ENCODE measurements at regions not wholly inside any gene's neighbourhood (a gene's known extent, or its start where the extent isn't known, plus 50 kb on each side); places are given as distances from the start of the nearest gene placed in this dataset.

DNA sequence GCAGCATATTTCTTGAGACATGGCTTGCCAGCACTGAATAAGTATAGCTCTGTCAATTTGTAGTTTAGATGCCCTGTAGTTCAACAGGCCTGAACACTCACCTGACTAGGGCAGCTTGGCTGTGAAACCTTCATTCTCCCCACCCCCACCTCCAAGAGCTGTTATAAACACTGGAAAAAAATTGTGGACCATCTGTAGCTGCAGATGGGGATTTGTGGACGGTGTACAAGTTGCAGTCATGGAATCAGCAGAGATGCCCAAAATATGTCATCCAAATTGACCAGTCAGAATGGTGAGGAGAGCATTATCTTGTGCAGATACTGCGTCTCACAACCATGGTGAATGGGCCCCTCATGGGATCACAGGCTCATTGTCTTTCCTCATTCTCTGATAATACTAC is 76.2 kb upstream of the PAQR3 start:
- no TSS peak for BruUV-seq (replicated peaks)
- ATAC-seq (no peak), DNase-seq (ENCODE audit: low read depth, low spot score) (no peak)
- Histone ChIP-seq H3K4me1 (ENCODE audit: control insufficient read depth, insufficient read depth, low read length) (no peaks in the 10 kb centered on the region), H3K36me3 (ENCODE audit: control insufficient read depth, insufficient read depth, low read length) (no peaks in the 10 kb centered on the region), H3K9me3 (ENCODE audit: control insufficient read depth, insufficient read depth, low read depth, low read length) (no peaks in the 10 kb centered on the region), H3K4me3 (ENCODE audit: low read depth in 2 of 2, low read length in 2 of 2) (no peak overlapping the region), H3K27me3 (ENCODE audit: control insufficient read depth, insufficient read depth, low read length) (no peaks in the 10 kb centered on the region), H3K27ac (ENCODE audit: low read length) (no peak overlapping the region)
- no peak for TF ChIP-seq SIN3A (IDR thresholded peaks at IDR 0.05; ENCODE audit: borderline replicate concordance, insufficient read depth, low read depth, low read length)
- TF ChIP-seq, protein P1, sequence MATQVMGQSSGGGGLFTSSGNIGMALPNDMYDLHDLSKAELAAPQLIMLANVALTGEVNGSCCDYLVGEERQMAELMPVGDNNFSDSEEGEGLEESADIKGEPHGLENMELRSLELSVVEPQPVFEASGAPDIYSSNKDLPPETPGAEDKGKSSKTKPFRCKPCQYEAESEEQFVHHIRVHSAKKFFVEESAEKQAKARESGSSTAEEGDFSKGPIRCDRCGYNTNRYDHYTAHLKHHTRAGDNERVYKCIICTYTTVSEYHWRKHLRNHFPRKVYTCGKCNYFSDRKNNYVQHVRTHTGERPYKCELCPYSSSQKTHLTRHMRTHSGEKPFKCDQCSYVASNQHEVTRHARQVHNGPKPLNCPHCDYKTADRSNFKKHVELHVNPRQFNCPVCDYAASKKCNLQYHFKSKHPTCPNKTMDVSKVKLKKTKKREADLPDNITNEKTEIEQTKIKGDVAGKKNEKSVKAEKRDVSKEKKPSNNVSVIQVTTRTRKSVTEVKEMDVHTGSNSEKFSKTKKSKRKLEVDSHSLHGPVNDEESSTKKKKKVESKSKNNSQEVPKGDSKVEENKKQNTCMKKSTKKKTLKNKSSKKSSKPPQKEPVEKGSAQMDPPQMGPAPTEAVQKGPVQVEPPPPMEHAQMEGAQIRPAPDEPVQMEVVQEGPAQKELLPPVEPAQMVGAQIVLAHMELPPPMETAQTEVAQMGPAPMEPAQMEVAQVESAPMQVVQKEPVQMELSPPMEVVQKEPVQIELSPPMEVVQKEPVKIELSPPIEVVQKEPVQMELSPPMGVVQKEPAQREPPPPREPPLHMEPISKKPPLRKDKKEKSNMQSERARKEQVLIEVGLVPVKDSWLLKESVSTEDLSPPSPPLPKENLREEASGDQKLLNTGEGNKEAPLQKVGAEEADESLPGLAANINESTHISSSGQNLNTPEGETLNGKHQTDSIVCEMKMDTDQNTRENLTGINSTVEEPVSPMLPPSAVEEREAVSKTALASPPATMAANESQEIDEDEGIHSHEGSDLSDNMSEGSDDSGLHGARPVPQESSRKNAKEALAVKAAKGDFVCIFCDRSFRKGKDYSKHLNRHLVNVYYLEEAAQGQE (IDR thresholded peaks at IDR 0.05; ENCODE audit: insufficient read depth in 1 of 2, low read depth in 2 of 2, low read length in 1 of 2): no peak
- TF ChIP-seq POLR2AphosphoS5 (IDR thresholded peaks at IDR 0.05; ENCODE audit: low read depth, low read length): no peak
- ChIA-PET POLR2A (no interaction called here), CTCF (no interaction called here)
- intact Hi-C loops (cut with micrococcal nuclease; ENCODE audit: unreplicated experiment) (no loop called here), in situ Hi-C loops (cut with HindIII; ENCODE audit: low pct_unique_long_range_greater_than_20kb, low sequenced_read_pairs) (no loop called here)

DNA sequence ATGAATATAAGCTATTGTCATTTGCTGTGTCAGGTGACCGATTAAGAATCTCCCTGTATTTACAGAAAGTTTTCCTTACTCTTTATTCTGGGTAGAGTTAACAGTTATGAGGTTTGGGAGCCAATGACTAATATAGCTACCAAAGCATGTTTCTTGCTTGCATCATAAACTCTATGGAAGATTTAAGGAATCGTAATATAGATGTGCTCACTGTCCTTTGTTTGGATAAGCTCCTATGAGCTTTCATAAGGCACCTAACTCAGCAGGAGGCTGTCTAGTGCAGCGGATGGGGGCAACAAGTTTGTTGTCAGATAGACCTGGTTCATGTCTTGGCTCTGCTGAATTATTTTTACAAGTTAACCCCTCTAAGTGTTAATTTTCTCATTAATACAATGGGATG is 75.0 kb upstream of the PAQR3 start:
- TF ChIP-seq POLR2AphosphoS5 (IDR thresholded peaks at IDR 0.05; ENCODE audit: low read depth, low read length): no peak
- TF ChIP-seq, protein P2, sequence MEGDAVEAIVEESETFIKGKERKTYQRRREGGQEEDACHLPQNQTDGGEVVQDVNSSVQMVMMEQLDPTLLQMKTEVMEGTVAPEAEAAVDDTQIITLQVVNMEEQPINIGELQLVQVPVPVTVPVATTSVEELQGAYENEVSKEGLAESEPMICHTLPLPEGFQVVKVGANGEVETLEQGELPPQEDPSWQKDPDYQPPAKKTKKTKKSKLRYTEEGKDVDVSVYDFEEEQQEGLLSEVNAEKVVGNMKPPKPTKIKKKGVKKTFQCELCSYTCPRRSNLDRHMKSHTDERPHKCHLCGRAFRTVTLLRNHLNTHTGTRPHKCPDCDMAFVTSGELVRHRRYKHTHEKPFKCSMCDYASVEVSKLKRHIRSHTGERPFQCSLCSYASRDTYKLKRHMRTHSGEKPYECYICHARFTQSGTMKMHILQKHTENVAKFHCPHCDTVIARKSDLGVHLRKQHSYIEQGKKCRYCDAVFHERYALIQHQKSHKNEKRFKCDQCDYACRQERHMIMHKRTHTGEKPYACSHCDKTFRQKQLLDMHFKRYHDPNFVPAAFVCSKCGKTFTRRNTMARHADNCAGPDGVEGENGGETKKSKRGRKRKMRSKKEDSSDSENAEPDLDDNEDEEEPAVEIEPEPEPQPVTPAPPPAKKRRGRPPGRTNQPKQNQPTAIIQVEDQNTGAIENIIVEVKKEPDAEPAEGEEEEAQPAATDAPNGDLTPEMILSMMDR (IDR thresholded peaks at IDR 0.05): no peak
- TF ChIP-seq, protein P1 (IDR thresholded peaks at IDR 0.05; ENCODE audit: insufficient read depth in 1 of 2, low read depth in 2 of 2, low read length in 1 of 2): no peak
- TF ChIP-seq SIN3A (IDR thresholded peaks at IDR 0.05; ENCODE audit: borderline replicate concordance, insufficient read depth, low read depth, low read length): no peak
- TF ChIP-seq TCF7L2 (IDR thresholded peaks at IDR 0.05; ENCODE audit: low read depth, low read length): no peak
- no peaks in the 10 kb centered on the region for H3K4me1 ChIP-seq (ENCODE audit: control insufficient read depth, insufficient read depth, low read length)
- DNase-seq (ENCODE audit: low read depth, low spot score) (no peak), ATAC-seq (no peak)
- H3K27me3 ChIP-seq (ENCODE audit: control insufficient read depth, insufficient read depth, low read length): no peaks in the 10 kb centered on the region
- H3K27ac ChIP-seq (ENCODE audit: low read length): no peak overlapping the region
- ChIA-PET CTCF (no interaction called here), POLR2A (no interaction called here)
- BruUV-seq (replicated peaks): no TSS peak
- H3K36me3 ChIP-seq (ENCODE audit: control insufficient read depth, insufficient read depth, low read length): no peaks in the 10 kb centered on the region
- no peak overlapping the region for H3K4me3 ChIP-seq (ENCODE audit: low read depth in 2 of 2, low read length in 2 of 2)
- in situ Hi-C loops (cut with HindIII; ENCODE audit: low pct_unique_long_range_greater_than_20kb, low sequenced_read_pairs): no loop called here
- intact Hi-C loops (cut with micrococcal nuclease; ENCODE audit: unreplicated experiment): no loop called here
- no peaks in the 10 kb centered on the region for H3K9me3 ChIP-seq (ENCODE audit: control insufficient read depth, insufficient read depth, low read depth, low read length)

All from Panc1 (cell line).